HG02610 (cell line): ENCODE measurements at regions not wholly inside any gene's neighbourhood (a gene's known extent, or its start where the extent isn't known, plus 50 kb on each side); places are given as distances from the start of the nearest gene placed in this dataset.

ENCODE experiments used
- ATAC-seq: cut with Tn5 transposase; IDR thresholded peaks from one replicate; pipeline ENCODE4 v1.9.1; 2021; ENCODE audit warnings: mild to moderate bottlenecking, moderate library complexity; ENCODE audit not compliant: unreplicated experiment

DNA sequence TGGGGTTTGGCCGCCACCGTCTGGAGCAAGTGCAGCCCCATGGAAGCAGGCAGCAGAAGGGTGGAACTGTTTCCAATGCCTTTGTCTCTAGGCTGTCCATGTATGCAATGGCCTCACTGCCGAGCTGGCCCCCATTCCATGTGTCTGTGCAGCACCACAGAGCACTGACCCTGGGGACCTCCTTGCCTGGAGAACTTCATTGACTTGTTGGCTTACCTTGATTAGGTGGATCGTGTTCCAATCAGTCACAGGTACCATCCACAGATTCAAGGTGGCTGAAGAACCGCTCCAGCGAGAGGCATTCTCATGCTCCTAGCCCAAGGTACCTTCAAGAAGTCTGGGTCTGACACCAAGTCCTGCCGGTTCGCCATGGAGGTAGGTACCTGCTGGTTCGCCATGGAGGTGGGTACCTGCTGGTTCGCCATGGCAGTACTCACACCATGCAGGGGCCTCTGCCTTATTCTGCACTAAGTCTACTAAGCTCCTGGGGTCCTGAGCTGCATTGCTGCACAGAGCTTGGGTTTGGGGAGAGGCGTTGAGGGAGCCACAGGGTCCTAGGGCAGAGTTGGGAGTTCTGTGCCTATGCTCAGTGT lies 358.3 kb upstream of the IRX1 start:
- no peak for ATAC-seq

DNA sequence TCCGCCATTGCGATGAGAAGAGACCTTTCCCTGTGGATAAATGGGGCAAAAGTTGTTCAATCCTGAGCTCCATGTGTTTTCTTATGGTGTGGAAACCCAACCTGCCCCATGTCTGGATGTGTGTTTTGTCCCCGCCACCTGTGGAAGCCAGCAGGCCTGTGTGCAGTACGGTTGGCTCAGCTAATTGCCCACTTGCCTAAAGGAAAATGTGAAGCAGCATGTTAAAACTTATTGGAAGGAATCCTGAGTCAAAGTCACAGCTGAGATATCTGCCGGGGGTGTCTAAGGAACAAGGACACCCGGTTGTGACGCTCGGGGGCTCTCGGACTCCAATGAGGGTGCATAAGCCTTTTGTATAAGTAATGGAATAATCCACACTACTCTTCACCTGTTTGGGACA lies 361.1 kb upstream of the IRX1 start:
- no peak for ATAC-seq

DNA sequence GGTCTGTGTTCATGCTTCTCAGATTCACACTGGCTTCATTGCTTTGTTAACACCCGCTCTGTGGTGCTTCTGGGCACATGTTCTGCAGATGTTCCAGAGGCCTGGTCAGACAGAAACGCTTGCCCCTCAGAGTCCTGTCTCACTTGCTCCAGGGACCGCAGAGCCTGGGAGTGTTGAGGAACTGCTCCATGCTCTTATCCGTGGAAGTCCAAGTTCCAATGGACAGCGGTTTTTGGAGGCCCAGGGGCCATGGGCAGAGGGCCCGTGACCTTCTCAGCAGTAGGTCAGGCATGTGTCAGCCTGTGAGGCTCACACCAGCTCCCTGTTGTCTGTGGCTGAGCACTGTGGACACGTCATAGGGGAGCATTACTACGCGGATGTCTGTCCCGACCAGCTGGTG lies 364.7 kb upstream of the IRX1 start:
- no peak for ATAC-seq

DNA sequence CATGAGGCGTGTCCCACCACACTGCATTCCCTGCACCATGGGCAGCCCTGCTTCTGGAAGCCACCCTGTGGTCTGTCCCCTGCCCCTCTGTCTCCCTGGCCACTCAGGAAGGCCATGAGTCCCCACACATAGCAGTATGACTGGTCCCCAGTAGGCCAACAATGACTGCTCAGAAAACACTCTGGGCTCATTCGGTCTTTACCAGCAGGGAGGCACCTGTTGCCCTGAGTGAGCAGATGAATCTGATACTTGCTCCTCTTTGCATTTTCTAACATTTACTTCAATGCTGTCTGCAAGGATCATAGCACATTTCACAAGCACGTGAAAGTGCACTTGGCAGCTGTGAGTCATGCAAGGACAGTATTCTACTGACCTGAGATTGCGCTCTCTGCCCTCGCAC lies 365.4 kb upstream of the IRX1 start:
- no peak for ATAC-seq

DNA sequence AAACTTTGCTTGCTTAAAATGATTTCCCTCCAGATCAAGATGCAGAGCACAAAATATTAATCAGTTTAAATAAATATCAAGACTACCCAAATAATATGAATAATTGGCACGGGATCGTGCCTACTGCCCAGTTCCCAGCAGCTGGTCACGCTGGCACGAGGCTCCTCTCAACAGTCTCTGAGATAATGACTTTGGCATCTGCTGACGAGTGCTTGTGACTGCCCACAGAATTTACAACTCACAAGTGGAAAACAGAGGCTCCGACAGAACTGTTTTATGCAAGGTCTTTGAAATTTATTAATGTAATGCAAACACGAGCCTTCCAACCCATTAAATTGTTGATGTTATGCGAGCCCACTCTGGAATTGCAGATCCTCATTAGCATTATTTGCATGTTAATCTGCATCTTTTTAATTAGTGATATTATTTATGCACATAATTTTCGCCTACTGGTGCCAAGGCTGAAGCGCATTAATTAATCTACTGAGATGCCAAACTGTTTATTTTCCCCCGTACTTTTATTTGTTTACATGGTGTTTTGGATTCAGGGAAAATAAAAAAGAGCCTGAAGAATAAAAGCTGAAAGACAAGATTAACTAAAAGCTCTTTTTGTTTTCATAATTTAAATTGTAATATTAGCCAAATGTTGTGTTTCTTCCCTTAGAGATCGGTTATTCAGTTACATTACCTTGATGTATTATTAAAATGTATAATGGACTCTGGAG lies 369.3 kb upstream of the IRX1 start:
- ATAC-seq = no peak

DNA sequence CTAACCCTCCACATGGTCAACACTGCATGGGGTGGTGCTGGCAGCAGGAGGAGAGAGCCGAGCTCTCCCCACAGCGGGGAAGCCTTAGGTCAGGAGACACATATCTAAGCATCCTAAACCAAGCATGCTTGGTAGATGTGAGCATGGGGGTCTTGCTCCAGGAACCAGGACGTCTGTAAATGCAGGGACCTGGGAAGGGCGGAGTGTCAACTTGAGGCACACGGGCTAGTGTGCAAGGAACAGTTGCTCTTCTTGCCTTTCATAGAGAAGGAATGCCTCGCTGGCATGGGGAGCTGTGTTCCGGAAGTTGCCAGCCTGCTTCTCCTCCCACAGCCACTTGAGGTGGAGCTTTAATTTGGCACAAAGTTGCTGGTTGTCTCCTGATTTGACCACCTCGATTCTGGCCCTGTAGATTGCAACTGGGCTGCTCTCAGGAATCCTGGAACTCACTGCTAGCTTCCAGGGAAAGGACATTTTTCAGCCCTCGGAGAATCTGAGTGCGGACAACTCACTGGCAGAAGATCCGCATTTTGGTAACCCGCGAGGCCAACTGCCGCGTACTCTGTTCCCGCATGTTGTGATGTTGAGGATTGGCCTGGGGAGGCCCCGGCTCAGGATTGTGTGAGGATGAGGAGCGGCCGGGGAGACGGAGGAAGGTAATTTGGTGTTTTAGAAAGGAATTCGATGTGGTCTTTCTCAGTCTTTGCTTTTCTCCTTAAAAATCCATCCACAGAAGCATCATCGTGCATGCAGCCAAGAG lies 370.3 kb upstream of the IRX1 start:
- ATAC-seq = no peak

DNA sequence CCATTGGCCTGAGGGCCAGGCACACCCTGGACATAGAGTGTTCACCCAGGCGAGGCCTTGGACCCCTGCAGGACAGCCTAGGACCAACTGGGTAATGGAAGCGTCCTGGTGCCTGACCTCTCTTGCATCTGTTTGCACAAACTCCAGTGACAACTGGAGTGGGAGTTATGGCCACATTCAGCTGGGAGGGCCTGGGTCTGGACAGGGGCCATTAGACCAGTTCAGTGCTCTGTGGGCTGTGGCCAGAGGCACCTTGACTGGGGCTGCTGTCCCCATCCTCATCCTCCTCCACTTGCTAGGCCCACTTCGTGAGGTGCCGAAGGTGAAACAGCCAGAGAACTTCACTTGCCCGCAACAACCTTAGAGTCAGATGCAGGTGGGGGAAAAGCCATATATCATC lies 372.7 kb upstream of the IRX1 start:
- ATAC-seq = no peak

DNA sequence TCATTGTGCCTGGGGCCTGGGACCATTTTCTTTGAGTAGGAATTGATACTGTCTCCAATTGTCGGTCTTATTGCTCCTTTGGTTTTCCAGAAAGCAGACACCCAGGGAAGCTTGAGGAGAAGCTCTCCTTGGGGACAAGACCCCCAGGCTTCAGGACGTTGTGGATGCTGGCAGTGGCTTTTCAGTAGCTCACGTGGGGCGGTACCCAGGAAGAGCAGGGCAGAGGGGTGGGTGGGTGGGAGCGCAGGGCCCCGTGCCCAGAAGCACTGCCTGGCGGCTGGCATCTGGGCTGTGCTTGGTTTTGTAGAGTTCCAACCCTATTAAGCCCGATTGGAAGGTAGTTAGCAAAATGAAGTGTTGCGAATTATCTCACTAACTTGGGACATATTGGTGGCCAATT lies 374.2 kb upstream of the IRX1 start:
- ATAC-seq = no peak

DNA sequence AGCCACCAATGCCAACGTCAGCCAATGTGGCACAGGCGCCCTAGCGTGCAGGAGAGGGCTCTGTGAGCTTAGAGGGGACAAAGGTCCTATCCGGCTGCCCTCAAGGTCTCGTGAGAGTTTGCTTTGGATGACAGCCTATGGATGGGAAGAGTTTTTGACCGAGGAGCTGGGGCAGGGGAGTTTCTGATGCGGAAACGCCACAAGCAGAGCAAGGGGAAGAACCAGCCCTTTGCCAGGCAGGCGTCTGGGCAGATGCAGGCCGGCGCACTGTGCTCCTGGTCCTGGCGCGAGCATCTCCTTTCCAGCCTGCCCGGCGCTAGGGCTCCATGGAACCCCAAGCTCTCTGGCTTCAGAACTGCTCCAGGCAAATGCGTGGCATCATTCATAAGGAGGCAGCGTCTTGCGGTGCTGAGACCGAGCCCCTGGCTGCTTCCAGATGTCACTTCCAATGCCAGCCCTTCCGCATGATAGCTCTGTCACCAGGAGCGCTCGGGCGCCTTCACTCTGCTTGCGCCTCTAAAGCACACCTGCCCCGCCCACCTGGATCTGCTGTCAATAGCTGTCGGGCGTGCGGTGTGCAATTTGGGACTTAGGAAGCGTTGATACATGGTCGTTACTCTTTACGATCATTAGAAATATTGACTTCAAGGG lies 374.9 kb upstream of the IRX1 start:
- ATAC-seq = no peak

DNA sequence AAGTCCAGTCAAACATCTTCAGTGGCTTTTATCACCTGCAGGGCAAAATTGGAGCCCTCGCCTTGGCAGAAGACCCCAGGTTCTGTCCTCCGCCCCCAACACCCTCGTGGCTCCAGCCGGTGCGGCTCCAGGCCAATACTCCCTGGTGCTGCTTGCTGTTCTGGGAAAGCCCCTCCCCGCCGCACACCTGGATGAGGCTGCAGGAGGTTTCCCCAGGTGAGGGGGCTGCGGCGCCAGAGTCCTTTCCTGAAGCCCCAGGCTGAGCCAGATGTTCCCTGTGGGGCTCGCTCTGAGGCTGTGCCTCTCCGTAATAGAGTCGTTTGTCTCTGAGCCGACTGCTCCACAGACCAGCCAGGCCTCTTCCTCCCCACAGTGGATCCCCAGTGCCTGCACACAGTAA lies 375.4 kb upstream of the IRX1 start:
- no peak for ATAC-seq

DNA sequence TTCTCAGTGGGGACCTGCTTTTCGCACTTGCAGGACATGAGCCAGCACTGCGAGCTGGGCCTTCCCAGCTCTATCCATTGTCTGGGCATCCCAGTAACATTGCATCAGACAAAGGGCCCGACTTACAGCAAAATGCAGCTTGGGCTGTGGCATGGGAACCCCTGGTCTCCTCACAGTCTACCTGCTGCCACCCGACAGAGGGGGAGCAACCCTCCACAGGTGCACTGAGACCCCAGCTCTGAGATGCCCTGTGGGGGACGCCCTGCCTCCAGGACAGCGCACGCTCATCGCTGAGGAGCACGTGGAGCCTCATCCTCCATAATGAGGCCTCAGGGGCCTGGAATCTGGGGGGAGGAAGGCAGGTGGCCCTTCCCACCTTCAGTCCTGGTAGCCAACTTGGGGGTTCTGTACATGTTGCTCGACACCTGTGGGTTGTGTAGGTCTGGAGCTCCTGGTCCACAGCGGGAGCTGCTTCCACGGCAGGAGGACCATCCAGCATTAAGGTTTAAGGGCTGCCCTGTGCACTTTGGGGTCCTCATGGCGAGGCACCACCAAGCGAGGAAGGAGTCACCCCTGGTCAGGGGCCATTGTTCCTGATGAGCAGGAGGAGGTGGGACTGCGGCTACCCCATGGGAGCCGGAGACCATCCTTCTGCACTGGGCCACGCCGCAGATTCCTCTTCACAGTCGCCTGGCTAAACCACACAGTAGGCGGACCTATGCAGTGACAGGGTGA lies 376.5 kb upstream of the IRX1 start:
- no peak for ATAC-seq

DNA sequence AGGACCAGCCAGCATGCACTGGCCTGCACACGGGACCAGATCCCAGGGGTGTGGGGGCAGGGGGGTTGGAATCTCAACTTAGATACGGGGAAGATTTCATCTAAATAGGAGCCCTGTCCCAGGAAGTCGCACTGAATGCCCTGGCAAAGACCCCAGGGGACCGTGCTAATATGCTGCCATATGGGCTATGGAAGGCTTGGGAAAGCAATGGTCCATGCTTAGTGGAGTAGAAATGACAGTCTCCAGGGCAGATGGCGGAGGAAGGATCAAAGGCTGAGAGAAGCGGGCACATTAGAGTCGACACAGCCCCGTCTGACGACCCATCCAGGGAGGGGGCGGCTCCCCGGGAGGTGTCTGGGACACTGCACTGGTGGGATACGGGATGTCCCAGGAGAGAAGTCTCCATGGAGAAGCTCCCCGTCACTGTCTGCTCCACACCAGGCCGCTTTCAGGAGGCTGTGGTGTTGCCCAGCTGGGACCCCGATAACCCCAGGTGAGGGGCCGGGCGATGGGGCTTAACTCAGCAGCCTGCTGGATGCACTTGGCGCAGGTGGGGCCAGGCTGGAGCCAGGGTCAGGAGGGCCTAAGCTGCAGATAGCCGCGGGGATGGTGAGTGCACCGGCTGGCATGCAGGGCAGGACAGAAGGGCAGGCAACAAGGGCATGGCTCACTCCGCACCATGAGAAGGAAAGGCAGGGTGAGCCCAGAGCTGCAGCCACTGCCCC lies 377.7 kb upstream of the IRX1 start:
- ATAC-seq = no peak

DNA sequence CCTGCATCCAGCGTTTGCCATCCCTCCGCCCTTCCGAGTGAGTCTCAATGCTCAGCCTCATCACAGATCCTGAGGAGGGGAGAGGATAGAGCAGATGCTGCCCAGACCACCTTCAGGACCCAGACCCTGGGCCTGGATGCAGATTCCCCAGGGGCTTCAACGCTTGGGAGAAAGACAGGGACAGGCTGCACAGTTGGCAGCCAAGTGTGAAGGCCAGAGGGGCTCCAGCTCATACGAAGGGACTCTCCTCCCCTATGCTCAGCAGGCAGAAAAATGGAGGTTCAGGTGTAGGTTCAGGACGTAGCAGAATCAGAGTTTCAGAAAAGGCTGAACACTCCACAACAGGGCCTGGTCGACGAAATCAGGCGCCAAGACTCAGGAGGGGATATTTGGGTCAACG lies 378.5 kb upstream of the IRX1 start:
- ATAC-seq = no peak

DNA sequence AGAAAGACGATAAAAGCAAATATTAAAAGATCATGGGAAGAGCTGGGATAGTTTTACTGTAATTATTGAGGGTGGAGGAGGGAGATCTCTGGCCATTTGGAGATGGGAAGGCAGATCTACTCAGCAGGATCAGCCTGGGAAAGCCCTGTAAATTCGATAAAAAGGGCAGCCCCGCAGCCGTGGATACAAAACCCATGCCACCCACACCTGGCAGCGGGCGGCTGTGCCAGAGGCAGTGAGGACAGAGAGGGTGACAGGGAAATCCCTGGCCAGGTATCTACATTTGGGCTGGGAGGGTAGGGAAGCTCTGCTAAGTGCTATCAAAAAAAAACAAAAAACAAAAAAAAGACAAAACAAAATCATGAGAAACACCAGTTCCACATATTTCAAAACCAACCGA lies 379.2 kb upstream of the IRX1 start:
- no peak for ATAC-seq

DNA sequence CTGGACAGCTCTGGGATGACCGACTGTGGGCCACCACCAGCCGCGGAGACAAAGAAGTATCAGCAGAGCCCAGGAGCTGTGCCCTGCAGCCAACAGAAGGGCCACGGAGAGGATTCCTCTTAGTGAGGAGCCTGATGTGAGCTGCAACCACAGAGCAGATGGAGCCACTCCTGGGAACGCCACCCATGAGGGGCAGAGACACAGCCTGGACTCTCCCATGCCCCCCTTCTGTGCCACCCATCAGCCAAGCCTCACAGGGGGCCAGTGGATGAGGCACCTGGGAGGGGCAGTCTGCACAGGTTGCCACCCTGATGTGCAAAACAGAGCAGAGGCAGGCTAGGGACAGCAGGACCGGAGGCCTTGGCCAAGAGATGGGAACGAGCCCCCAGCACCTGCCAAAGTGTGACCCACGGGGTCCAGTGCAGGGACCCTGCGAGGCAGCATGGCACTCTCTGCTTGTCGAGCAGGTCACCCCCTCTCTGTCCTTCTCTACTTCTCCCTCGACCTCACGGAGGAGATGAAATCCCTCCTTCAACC lies 380.7 kb upstream of the IRX1 start:
- ATAC-seq = no peak

DNA sequence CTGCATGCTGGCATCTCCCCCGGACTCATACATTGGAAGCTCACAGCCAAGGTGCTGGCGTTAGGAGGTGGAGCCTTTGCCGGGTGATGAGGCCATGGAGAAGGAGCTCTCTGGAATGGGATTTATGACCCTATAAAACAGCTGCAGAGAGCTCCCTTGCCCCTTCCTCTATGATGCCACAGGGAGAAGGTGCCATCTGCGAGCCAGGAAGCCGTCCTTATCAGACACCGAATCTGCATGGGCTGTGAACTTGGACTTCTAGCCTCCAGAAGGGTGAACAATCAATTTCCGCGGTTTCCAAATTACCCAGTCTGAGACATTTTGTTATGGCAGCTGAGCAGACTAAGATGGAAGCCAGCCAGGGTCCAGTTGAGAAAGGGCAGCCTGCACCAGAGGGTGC lies 381.2 kb upstream of the IRX1 start:
- no peak for ATAC-seq

DNA sequence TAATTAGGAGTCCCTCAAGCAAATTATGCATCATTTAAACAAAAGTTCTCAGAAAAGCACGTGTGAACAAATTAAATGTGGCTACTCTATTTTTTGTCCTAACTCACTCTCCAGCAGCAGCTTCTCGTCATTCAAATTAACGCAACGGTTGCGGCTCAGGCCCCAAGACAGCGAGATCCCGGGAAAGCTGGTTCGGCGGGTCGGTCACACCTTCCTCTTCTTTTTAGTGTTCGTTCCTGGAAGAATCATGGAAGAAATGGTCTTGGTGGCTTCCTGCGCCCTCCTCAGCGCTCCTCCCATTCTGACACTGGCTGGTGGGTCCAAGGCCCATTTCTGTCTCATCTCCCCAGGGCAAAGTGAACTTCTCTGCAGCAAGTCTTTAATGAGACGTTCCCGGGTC lies 382.8 kb upstream of the IRX1 start:
- ATAC-seq = no peak

DNA sequence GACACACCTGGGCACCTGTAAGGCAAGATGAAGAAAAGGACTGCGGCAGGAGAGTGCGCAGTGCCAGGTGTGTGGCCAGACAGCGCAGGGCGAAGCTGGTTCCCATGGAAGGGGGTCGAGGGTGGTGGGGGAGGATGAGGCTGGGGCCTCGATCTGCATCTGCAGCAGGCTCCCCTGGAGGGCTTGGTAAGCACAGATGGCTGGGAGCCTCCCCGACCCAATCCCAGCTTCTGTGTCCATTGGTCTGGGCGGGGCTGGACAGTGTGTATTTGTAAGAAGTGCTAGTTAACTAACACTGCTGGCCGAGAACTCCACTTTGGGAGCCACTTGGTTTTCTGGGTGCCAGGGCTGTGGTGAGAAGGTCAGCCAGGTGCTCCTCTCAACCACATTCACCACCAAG lies 385.1 kb upstream of the IRX1 start:
- ATAC-seq = no peak

DNA sequence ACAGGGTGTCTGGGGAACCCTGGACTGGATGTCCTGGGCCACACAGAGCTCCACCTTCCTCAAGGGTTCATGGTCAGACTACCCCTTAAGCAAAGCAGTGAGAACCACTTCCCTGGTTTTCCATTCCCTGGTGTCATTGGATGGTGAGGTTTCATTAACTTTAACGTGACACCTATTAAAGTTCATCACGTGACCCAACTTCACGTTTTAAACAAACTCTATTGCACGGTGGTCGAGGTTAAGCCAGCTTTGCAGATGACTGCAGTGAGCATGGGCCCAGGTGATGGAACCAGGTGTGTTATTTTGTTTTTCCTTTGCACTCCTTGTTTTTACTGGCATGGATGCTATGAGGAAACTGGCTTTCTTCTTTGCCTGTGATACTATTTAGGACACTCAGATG lies 385.7 kb upstream of the IRX1 start:
- ATAC-seq = no peak

DNA sequence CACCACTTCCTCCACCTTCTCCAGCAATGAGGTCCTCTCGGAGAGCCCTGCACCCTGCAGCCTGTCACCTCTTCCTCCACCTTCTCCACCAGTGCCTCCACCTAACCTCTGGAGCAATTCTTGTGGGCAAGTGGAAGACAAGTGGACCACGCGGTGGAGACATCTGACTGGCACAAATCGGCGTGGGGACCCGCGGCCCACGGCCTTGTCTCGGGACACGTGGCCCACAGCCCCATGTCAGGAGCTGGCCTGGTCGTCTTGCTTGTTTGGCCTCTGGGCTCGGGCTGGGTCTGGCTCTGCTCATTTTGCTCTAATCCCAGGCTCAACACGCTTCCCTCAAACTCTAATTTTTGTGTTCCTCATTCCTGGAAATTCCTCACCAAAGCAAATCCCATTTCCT lies 393.1 kb upstream of the IRX1 start:
- no peak for ATAC-seq
